Activated CD8-positive, alpha-beta T cell treated with anti-CD3 and anti-CD28 coated beads, Interleukin-2, amount 10 ng/mL, durations not matched to agents 7 days and 5 days (primary cell): ENCODE measurements at regions not wholly inside any gene's neighbourhood (a gene's known extent, or its start where the extent isn't known, plus 50 kb on each side); places are given as distances from the start of the nearest gene placed in this dataset.

Experiments used
- ATAC-seq: fragments of 150-1000 bp; cut with Tn5 transposase; one replicate; pipeline ENCODE4 v1.10.0; 2021; ENCODE audit warnings: moderate library complexity
- CTCF ChIA-PET: fragments of 350-600 bp; sonication (Branson Sonifier 250); formaldehyde crosslinking; loops from one replicate; lab custom pipeline; 2021; ENCODE audit warnings: antibody characterized with exemption; lab: Charles Lee
- POLR2A ChIA-PET: fragments of 350-600 bp; sonication (Branson Sonifier 250); formaldehyde crosslinking; loops from one replicate; lab custom pipeline; 2021; ENCODE audit warnings: antibody characterized with exemption; lab: Charles Lee
- DNase-seq: peaks from one replicate; pipeline ENCODE4 v3.0.0-alpha.2; 2020
- H3K27ac Mint-ChIP-seq: one replicate; pipeline ENCODE4 v1.8.0; 2021; ENCODE audit warnings: mild to moderate bottlenecking, mixed read lengths
- H3K27me3 Mint-ChIP-seq: one replicate; pipeline ENCODE4 v1.8.0; 2021; ENCODE audit warnings: low read depth, mixed read lengths
- H3K36me3 Mint-ChIP-seq: one replicate; pipeline ENCODE4 v1.8.0; 2021; ENCODE audit warnings: low read depth, mixed read lengths
- H3K4me1 Mint-ChIP-seq: one replicate; pipeline ENCODE4 v1.8.0; 2021; ENCODE audit warnings: low read depth, mixed read lengths
- H3K4me3 Mint-ChIP-seq: one replicate; pipeline ENCODE4 v1.8.0; 2021; ENCODE audit warnings: mild to moderate bottlenecking, mixed read lengths
- H3K9me3 Mint-ChIP-seq: one replicate; pipeline ENCODE4 v1.8.0; 2022; ENCODE audit warnings: mixed read lengths; ENCODE audit not compliant: insufficient read depth

DNA sequence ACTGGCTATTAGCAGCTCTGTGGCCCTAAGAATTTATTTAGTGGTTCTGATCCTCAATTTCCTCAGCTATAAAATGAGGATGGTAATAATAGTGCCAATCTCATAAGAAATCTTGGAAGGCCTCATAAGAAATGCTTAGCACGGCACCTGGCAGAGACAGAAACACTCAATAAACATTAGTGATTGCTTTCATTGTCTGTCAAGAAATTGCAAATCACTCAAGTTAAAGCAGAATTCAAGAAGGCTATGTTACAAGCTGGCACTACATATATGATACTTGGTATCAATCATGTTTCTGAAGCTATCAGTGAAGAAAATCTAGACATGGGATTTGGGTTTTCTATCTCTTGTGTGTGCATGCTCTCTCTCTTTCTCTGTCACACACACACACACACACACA, 267.7 kb upstream of the KCNIP4 start:
- no peaks in the 10 kb centered on the region for H3K36me3 Mint-ChIP-seq
- ChIA-PET CTCF (no interaction called here), POLR2A (no interaction called here)
- H3K4me1 Mint-ChIP-seq = no peaks in the 10 kb centered on the region
- no peak for ATAC-seq
- no peak overlapping the region for H3K4me3 Mint-ChIP-seq
- no peaks in the 10 kb centered on the region for H3K9me3 Mint-ChIP-seq
- no peak overlapping the region for H3K27ac Mint-ChIP-seq
- no peaks in the 10 kb centered on the region for H3K27me3 Mint-ChIP-seq
- DNase-seq = no peak

DNA sequence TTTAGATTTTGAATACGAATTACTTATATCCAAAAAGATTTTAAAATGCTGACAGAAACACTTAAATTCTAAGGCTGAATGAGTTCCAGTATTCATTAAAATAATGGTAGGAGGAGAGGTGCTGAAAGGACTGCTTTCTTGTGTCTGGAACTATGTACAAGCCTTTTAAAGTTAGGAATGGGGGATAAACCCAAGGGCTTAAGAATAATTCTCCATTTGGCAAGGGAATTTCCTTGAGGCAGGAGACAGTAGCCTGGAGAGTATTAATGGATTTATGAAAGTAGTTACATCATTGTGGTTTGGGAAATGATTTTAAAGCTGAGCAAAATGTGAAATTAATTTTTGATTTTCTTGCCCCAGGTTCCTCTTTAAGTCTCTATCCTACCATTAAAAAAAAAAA, 266.5 kb upstream of the KCNIP4 start:
- no peaks in the 10 kb centered on the region for H3K36me3 Mint-ChIP-seq
- DNase-seq (no peak), ATAC-seq (no peak)
- no peak overlapping the region for H3K27ac Mint-ChIP-seq
- no peaks in the 10 kb centered on the region for H3K27me3 Mint-ChIP-seq
- no peak overlapping the region for H3K4me3 Mint-ChIP-seq
- ChIA-PET POLR2A (no interaction called here), CTCF (no interaction called here)
- H3K4me1 Mint-ChIP-seq = no peaks in the 10 kb centered on the region
- no peaks in the 10 kb centered on the region for H3K9me3 Mint-ChIP-seq

- ChIA-PET CTCF (no interaction called here), POLR2A (no interaction called here)
- no peaks in the 10 kb centered on the region for H3K36me3 Mint-ChIP-seq
- H3K4me1 Mint-ChIP-seq = no peaks in the 10 kb centered on the region
- DNase-seq (no peak), ATAC-seq (no peak)
- no peak overlapping the region for H3K4me3 Mint-ChIP-seq
- no peak overlapping the region for H3K27ac Mint-ChIP-seq
- H3K9me3 Mint-ChIP-seq = no peaks in the 10 kb centered on the region
- H3K27me3 Mint-ChIP-seq = no peaks in the 10 kb centered on the region
Observed at GRCh38 chr4:22203711-22204011, 255.1 kb upstream of the KCNIP4 start.

DNA sequence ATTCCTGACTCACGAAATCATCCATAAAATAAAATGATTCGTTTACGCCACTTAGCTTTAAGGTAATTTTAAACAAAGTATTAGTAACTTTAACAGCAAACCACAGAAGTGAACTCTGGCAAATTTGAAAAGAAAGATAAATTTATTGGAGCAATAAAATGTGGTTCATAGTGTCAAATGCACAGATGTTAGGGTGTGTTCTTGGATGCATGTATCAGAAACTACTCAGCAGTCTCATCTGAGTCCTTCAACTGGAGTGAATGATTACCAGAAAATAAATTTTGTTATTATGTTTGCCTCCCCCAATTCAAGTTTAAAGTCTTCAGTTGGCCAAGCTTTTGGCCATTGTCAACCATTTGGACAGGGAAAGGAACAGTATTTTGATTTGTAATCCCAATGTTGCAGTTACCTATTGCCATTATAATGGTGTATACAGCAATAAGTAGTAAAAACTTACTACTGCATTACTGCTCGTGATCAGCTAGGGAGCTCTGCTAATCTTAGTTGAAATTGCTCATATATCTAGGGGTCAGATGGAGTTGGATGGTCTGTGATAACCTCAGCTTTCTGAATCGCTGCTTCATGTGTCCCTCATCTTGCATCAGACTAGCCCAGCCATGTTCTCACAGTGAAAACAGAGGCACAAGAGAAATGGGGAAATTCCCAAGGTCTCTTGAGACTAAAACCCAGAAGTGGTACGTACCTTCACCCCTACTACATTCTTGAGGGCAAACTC, 254.6 kb upstream of the KCNIP4 start:
- Mint-ChIP-seq H3K27ac (no peak overlapping the region), H3K27me3 (no peaks in the 10 kb centered on the region), H3K4me1 (no peaks in the 10 kb centered on the region), H3K9me3 (no peaks in the 10 kb centered on the region), H3K36me3 (no peaks in the 10 kb centered on the region), H3K4me3 (no peak overlapping the region)
- ATAC-seq (no peak), DNase-seq (no peak)
- CTCF ChIA-PET = no interaction called here
- POLR2A ChIA-PET = no interaction called here

DNA sequence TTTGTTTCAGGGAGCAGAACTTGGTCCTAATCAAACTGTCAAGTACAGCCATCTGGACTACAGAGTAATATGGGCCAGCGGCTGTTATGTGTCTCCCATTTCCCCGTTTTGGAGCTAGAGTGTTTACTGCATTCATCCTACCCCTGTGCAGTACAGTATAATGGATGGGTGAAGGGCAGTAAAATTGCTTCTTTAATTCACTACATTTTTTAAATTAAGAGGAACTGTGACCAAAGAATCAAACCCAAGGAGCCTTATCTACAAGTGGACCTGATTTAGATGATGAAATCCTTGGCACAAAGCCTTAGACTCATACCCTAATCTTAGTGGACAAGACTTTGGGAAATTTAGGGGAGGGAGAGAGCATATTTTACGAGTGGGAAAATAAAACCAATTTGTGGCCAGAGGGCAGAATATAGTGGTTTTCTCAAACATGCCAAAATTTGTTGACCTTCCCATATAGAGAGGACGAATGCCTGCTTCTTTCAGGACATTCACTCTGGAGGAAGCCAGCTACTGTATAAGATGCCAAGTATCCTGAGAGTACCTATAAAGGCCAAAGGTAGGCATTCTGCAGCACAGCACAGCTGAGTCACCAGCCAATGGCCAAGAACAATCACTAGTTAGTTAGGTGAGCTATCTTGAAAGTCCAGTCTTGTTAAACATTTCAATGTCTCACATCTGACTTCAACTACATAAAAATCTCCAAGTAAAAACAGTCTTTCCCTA, 253.8 kb upstream of the KCNIP4 start:
- no peaks in the 10 kb centered on the region for H3K36me3 Mint-ChIP-seq
- ChIA-PET CTCF (no interaction called here), POLR2A (no interaction called here)
- H3K27ac Mint-ChIP-seq = no peak overlapping the region
- ATAC-seq = no peak
- H3K27me3 Mint-ChIP-seq = no peaks in the 10 kb centered on the region
- H3K4me1 Mint-ChIP-seq = no peaks in the 10 kb centered on the region
- H3K4me3 Mint-ChIP-seq = no peak overlapping the region
- H3K9me3 Mint-ChIP-seq = no peaks in the 10 kb centered on the region
- no peak for DNase-seq

DNA sequence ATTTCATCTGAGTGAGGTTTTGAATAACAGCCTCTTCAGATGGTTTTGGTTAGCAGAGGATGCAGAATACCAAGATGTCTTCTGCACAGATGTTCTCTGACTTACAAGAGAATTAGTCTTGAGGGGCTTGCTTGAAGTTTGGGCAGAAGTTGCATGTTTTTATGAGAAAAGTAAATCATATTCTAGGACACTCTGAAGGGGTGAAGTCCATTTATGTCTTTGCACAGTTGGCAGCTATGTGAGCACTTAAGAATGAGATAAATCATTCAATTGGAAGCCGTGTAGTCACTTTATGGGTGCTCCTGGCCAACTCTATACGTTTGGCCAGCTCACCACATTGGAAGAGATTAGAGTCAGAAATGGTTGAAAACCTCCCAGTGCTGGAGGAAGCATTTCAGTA, 252.7 kb upstream of the KCNIP4 start:
- DNase-seq (no peak), ATAC-seq (no peak)
- Mint-ChIP-seq H3K36me3 (no peaks in the 10 kb centered on the region), H3K4me1 (no peaks in the 10 kb centered on the region), H3K4me3 (no peak overlapping the region), H3K27me3 (no peaks in the 10 kb centered on the region), H3K27ac (no peak overlapping the region), H3K9me3 (no peaks in the 10 kb centered on the region)
- POLR2A ChIA-PET = no interaction called here
- CTCF ChIA-PET = no interaction called here

- Mint-ChIP-seq H3K27ac (no peak overlapping the region), H3K9me3 (no peaks in the 10 kb centered on the region), H3K27me3 (no peaks in the 10 kb centered on the region), H3K4me1 (no peaks in the 10 kb centered on the region), H3K4me3 (no peak overlapping the region), H3K36me3 (no peaks in the 10 kb centered on the region)
- ChIA-PET POLR2A (no interaction called here), CTCF (no interaction called here)
- ATAC-seq (no peak), DNase-seq (no peak)
Observed at GRCh38 chr4:22196551-22196950, 248.0 kb upstream of the KCNIP4 start.

GRCh38 chr4:22192084-22192511, 243.5 kb upstream of the KCNIP4 start:
- ChIA-PET CTCF (no interaction called here), POLR2A (no interaction called here)
- no peak for DNase-seq
- no peaks in the 10 kb centered on the region for H3K36me3 Mint-ChIP-seq
- H3K9me3 Mint-ChIP-seq = no peaks in the 10 kb centered on the region
- H3K4me3 Mint-ChIP-seq = no peak overlapping the region
- ATAC-seq = no peak
- H3K27me3 Mint-ChIP-seq = no peaks in the 10 kb centered on the region
- H3K27ac Mint-ChIP-seq = no peak overlapping the region
- H3K4me1 Mint-ChIP-seq = no peaks in the 10 kb centered on the region

DNA sequence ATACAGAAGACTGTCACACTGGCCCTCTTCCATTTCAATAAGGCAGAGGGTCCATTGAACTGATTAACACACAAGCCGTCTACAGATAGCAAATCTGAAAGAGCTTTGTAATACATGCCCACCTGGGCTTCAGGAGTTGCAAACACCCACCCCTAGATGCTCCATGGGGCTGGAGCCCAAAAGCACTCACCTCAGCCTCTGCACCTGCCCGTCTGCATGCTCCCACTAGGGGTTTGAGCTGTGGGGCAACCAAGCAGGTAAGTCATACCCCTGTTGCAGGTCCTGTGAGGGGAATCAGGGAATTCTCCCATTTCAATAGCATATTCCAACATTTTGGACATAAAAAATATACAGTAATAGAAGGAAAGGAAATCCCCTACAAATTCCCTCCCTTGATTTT, 243.0 kb upstream of the KCNIP4 start:
- POLR2A ChIA-PET = no interaction called here
- Mint-ChIP-seq H3K9me3 (no peaks in the 10 kb centered on the region), H3K4me3 (no peak overlapping the region), H3K27me3 (no peaks in the 10 kb centered on the region), H3K36me3 (no peaks in the 10 kb centered on the region), H3K4me1 (no peaks in the 10 kb centered on the region), H3K27ac (no peak overlapping the region)
- no peak for DNase-seq
- ATAC-seq = no peak
- CTCF ChIA-PET = no interaction called here

DNA sequence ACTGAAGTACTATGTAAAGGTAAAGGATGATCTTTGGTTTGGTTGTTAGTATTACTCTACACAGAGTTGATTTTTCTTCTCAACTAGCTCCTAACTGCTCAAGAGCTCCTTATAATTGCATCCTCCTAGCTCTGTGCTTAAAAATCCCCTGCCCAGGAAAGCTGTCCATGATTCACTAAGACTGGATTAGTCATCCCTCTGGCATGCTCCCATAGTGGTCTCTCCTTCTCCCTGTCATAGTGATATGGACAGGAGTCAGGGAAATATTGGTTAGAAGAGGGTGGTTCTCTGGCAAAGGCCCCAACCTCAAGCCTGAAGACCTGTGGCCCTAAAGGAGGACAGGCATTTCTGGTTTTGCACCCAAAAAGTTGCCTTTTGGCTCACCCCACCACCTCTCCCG, 242.3 kb upstream of the KCNIP4 start:
- H3K27ac Mint-ChIP-seq = no peak overlapping the region
- ChIA-PET POLR2A (no interaction called here), CTCF (no interaction called here)
- H3K36me3 Mint-ChIP-seq = no peaks in the 10 kb centered on the region
- H3K4me1 Mint-ChIP-seq = no peaks in the 10 kb centered on the region
- H3K4me3 Mint-ChIP-seq = no peak overlapping the region
- DNase-seq = no peak
- H3K27me3 Mint-ChIP-seq = no peaks in the 10 kb centered on the region
- no peaks in the 10 kb centered on the region for H3K9me3 Mint-ChIP-seq
- no peak for ATAC-seq

DNA sequence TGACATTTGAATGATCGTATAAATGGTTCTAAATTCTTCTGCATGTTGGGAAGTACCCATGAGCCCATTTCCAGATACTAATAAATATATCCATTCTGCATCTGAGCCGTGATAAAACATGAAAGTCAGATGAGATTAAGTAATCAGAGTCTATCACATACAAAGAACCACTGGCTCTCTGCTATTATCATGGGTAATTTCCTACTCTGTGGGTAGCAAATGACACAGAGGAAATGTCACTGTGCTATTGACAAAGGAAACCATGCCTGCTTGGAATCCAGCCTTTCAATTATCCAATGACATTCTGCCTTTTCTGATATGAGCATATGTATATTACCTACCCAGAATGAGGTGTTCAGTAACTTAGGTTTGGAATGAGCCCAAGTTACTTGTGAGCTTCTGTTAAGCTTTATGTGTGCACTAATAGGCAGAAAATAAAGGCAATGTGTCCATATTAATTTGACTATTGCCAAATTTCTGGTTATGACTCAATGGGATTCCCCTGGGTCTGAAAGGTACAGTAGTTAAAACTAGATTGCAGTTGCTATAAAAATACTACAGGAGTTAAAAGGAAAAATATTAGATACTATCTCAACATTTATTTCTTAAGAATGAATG, 238.7 kb upstream of the KCNIP4 start:
- CTCF ChIA-PET = no interaction called here
- no peaks in the 10 kb centered on the region for H3K27me3 Mint-ChIP-seq
- no peaks in the 10 kb centered on the region for H3K9me3 Mint-ChIP-seq
- H3K27ac Mint-ChIP-seq = no peak overlapping the region
- no peak for ATAC-seq
- H3K4me1 Mint-ChIP-seq = no peaks in the 10 kb centered on the region
- no peak overlapping the region for H3K4me3 Mint-ChIP-seq
- POLR2A ChIA-PET = no interaction called here
- H3K36me3 Mint-ChIP-seq = no peaks in the 10 kb centered on the region
- DNase-seq = no peak

DNA sequence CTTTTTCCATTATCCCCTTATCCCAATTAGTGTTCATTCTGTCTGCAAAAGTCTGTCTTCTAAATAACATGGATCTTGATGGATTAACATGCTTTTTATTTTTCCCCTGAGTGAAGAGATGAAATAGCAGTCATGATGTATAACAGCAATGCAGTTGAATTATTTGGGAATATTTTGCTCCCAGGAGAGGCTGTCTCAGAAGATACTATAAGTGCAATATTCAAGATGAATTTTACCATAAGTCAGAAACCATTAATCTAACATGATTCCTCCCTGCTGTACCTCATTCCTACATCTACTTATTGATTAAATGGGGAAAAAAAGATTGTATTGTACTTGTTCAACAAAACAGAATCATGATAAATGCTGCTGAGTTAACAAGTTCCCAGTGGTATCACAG, 233.2 kb upstream of the KCNIP4 start:
- Mint-ChIP-seq H3K27me3 (no peaks in the 10 kb centered on the region), H3K4me1 (no peaks in the 10 kb centered on the region), H3K36me3 (no peaks in the 10 kb centered on the region), H3K27ac (no peak overlapping the region), H3K9me3 (no peaks in the 10 kb centered on the region), H3K4me3 (no peak overlapping the region)
- DNase-seq (no peak), ATAC-seq (no peak)
- CTCF ChIA-PET = no interaction called here
- POLR2A ChIA-PET = no interaction called here
